H9 (cell line): ENCODE measurements at regions not wholly inside any gene's neighbourhood (a gene's known extent, or its start where the extent isn't known, plus 50 kb on each side); places are given as distances from the start of the nearest gene placed in this dataset.
A peak's percentile ranks its signal among the peaks of the same experiment; 100 is the strongest.

ENCODE experiments used
- DNase-seq: peaks from one replicate; pipeline ENCODE4 v3.0.0-alpha.2; 2017
- H2AFZ ChIP-seq: one replicate; pipeline ENCODE4 v1.6.1; 2013; ENCODE audit warnings: mild to moderate bottlenecking, low read length, control low read depth, moderate library complexity
- H2AK5ac ChIP-seq: 2 replicates; pipeline ENCODE4 v1.6.1; 2013; ENCODE audit warnings: low read length, control low read depth, mixed read lengths; ENCODE audit not compliant: insufficient read length
- H2BK120ac ChIP-seq: one replicate; pipeline ENCODE4 v1.6.1; 2013; ENCODE audit warnings: low read depth, mild to moderate bottlenecking, low read length, control low read depth, inconsistent platforms; ENCODE audit not compliant: poor library complexity, severe bottlenecking
- H2BK12ac ChIP-seq: 2 replicates; pipeline ENCODE4 v1.6.1; 2013; ENCODE audit warnings: low read length, control low read depth, mixed read lengths, low read depth; ENCODE audit not compliant: insufficient read length
- H2BK15ac ChIP-seq: 2 replicates; pipeline ENCODE4 v1.6.1; 2013; ENCODE audit warnings: low read depth, low read length, control low read depth
- H2BK20ac ChIP-seq: one replicate; pipeline ENCODE4 v1.6.1; 2013; ENCODE audit warnings: low read depth, mild to moderate bottlenecking, low read length, control low read depth, inconsistent platforms; ENCODE audit not compliant: poor library complexity, severe bottlenecking
- H2BK5ac ChIP-seq: 2 replicates; pipeline ENCODE4 v1.6.1; 2013; ENCODE audit warnings: low read length, control low read depth, mixed read lengths; ENCODE audit not compliant: insufficient read length
- H3K14ac ChIP-seq: 2 replicates; pipeline ENCODE4 v1.6.1; 2013; ENCODE audit warnings: low read length, control low read depth; ENCODE audit not compliant: insufficient read depth
- H3K18ac ChIP-seq: 2 replicates; pipeline ENCODE4 v1.6.1; 2013; ENCODE audit warnings: low read depth, mild to moderate bottlenecking, mixed read lengths, low read length, control low read depth; ENCODE audit not compliant: insufficient read length
- H3K23ac ChIP-seq: 2 replicates; pipeline ENCODE4 v1.6.1; 2013; ENCODE audit warnings: low read length, control low read depth, mixed read lengths, low read depth; ENCODE audit not compliant: insufficient read length
- H3K23me2 ChIP-seq: 2 replicates; pipeline ENCODE4 v1.6.1; 2013; ENCODE audit warnings: low read depth, mild to moderate bottlenecking, mixed read lengths, low read length, control low read depth; ENCODE audit not compliant: insufficient read length, poor library complexity, severe bottlenecking
- H3K27ac ChIP-seq: 2 replicates; pipeline ENCODE4 v1.5.1; 2013; ENCODE audit warnings: low read length, control low read depth, mixed read lengths, low read depth; ENCODE audit not compliant: insufficient read length
- H3K27me3 ChIP-seq: 2 replicates; pipeline ENCODE4 v1.6.1; 2013; ENCODE audit warnings: low read length, control low read depth, inconsistent platforms; ENCODE audit not compliant: insufficient read depth
- H3K4ac ChIP-seq: 2 replicates; pipeline ENCODE4 v1.6.1; 2013; ENCODE audit warnings: low read depth, mild to moderate bottlenecking, control low read depth, inconsistent platforms, low read length, moderate library complexity
- H3K4me1 ChIP-seq: 2 replicates; pipeline ENCODE4 v1.6.1; 2013; ENCODE audit warnings: low read length, control low read depth, inconsistent platforms; ENCODE audit not compliant: insufficient read depth
- H3K4me2 ChIP-seq: 2 replicates; pipeline ENCODE4 v1.6.1; 2013; ENCODE audit warnings: low read length, control low read depth, mixed read lengths; ENCODE audit not compliant: insufficient read length, insufficient read depth
- H3K56ac ChIP-seq: 2 replicates; pipeline ENCODE4 v1.6.1; 2013; ENCODE audit warnings: low read depth, mild to moderate bottlenecking, mixed read lengths, low read length, control low read depth; ENCODE audit not compliant: insufficient read length
- H3K79me1 ChIP-seq: 2 replicates; pipeline ENCODE4 v1.6.1; 2013; ENCODE audit warnings: low read depth, mild to moderate bottlenecking, moderate library complexity, low read length, control low read depth, inconsistent platforms; ENCODE audit not compliant: insufficient read depth, poor library complexity, severe bottlenecking
- H3K79me2 ChIP-seq: 2 replicates; pipeline ENCODE4 v1.6.1; 2013; ENCODE audit warnings: low read length, control low read depth, inconsistent platforms; ENCODE audit not compliant: insufficient read depth
- H3K9ac ChIP-seq: 2 replicates; pipeline ENCODE4 v1.6.1; 2013; ENCODE audit warnings: low read length, control low read depth, mixed read lengths; ENCODE audit not compliant: insufficient read length; ENCODE audit errors: extremely low read depth
- H3K9me3 ChIP-seq: one replicate; pipeline ENCODE4 v1.6.1; 2013; ENCODE audit warnings: low read depth, low read length, inconsistent platforms; ENCODE audit not compliant: control insufficient read depth
- H3T11ph ChIP-seq: one replicate; pipeline ENCODE4 v1.6.1; 2013; ENCODE audit warnings: mild to moderate bottlenecking, low read length, control low read depth, inconsistent platforms
- H4K20me1 ChIP-seq: one replicate; pipeline ENCODE4 v1.6.1; 2013; ENCODE audit not compliant: control insufficient read depth, insufficient read length, insufficient read depth
- H4K5ac ChIP-seq: 2 replicates; pipeline ENCODE4 v1.6.1; 2013; ENCODE audit warnings: low read depth, mild to moderate bottlenecking, mixed read lengths, low read length, control low read depth; ENCODE audit not compliant: insufficient read length
- H4K8ac ChIP-seq: replicated peaks from 2 replicates; pipeline ENCODE4 v1.6.1; 2013; ENCODE audit warnings: low read length, control low read depth, mixed read lengths, low read depth; ENCODE audit not compliant: insufficient read length
- H4K91ac ChIP-seq: 2 replicates; pipeline ENCODE4 v1.6.1; 2013; ENCODE audit warnings: low read depth, mild to moderate bottlenecking, moderate library complexity, mixed read lengths, low read length, control low read depth; ENCODE audit not compliant: insufficient read length
- H3K27ac Mint-ChIP-seq, 3 experiments: 2 replicates in 2 of 3; 3 replicates in 1 of 3; pipeline ENCODE4 v1.8.0; 2020 to 2021; ENCODE audit warnings: mixed read lengths in 3 of 3, mild to moderate bottlenecking in 1 of 3, moderate library complexity in 1 of 3
- H3K27me3 Mint-ChIP-seq: 2 replicates; pipeline ENCODE4 v1.8.0; 2021; ENCODE audit warnings: low read depth, mild to moderate bottlenecking, moderate library complexity, mixed read lengths
- H3K36me3 Mint-ChIP-seq, 3 experiments: 2 replicates in 2 of 3; 3 replicates in 1 of 3; pipeline ENCODE4 v1.8.0; 2020 to 2021; ENCODE audit warnings: low read depth in 3 of 3, mixed read lengths in 3 of 3; ENCODE audit not compliant: insufficient read depth in 1 of 3
- H3K4me1 Mint-ChIP-seq, 2 experiments: 2 replicates each; pipeline ENCODE4 v1.8.0; 2020; ENCODE audit warnings: mixed read lengths in 2 of 2
- H3K4me3 Mint-ChIP-seq, 2 experiments: 2 replicates in 1 of 2; 3 replicates in 1 of 2; pipeline ENCODE4 v1.8.0; 2020 to 2021; ENCODE audit warnings: mild to moderate bottlenecking in 2 of 2, mixed read lengths in 2 of 2, moderate library complexity in 1 of 2
- H3K9me3 Mint-ChIP-seq, 2 experiments: 2 replicates in 1 of 2; 3 replicates in 1 of 2; pipeline ENCODE4 v1.8.0; 2020; ENCODE audit warnings: mild to moderate bottlenecking in 2 of 2, mixed read lengths in 2 of 2, moderate library complexity in 1 of 2
- WGBS: extraction: QIAGEN DNeasy Blood & Tissue Kit; methylation state at CpG from one replicate; pipeline ENCODE4 v1.1.7; 2013; ENCODE audit warnings: missing lambda C conversion rate, low lambda C conversion rate, mixed read lengths; ENCODE audit not compliant: insufficient read length; ENCODE audit errors: extremely low coverage; 5-methylcytosine and 5-hydroxymethylcytosine counted together
- TF ChIP-seq, protein P1 (sequence below): fragments of 200-600 bp; sonication (generic); conservative IDR thresholded peaks from 3 replicates; pipeline ENCODE4 v1.8.0; 2021; ENCODE audit warnings: antibody characterized with exemption, mild to moderate bottlenecking

DNA sequence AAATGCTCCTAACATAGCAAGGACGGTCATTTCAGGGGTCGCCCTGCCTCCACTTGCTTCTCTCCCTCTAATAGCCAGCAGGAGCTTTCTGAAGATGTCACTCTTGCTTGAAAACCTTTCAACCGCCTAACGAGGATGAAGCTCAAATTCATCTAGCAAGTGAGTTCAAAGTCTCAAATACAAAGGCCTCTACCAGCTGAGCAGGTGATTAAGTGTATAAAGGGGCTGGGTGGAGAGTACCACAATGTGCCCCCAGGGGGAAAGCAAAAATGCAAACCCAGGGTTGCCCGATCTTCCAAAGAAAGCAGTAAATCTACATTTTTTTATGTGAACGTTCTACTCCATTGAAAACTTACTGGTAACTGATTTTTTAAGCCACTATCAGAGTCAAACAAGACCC, 50.4 kb upstream of the GRIP2 start:
- H3K14ac ChIP-seq: no peak overlapping the region
- TF ChIP-seq, protein P1, sequence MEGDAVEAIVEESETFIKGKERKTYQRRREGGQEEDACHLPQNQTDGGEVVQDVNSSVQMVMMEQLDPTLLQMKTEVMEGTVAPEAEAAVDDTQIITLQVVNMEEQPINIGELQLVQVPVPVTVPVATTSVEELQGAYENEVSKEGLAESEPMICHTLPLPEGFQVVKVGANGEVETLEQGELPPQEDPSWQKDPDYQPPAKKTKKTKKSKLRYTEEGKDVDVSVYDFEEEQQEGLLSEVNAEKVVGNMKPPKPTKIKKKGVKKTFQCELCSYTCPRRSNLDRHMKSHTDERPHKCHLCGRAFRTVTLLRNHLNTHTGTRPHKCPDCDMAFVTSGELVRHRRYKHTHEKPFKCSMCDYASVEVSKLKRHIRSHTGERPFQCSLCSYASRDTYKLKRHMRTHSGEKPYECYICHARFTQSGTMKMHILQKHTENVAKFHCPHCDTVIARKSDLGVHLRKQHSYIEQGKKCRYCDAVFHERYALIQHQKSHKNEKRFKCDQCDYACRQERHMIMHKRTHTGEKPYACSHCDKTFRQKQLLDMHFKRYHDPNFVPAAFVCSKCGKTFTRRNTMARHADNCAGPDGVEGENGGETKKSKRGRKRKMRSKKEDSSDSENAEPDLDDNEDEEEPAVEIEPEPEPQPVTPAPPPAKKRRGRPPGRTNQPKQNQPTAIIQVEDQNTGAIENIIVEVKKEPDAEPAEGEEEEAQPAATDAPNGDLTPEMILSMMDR: peak; percentile 27; the same call in 1 of the 3 replicates

More for the DNA sequence above, 50.4 kb upstream of the GRIP2 start:
- Histone ChIP-seq H2AFZ (no peak overlapping the region), H4K5ac (no peak overlapping the region), H3K4me1 (no peaks in the 10 kb centered on the region), H3K79me1 (no peaks in the 10 kb centered on the region), H3K23ac (no peak overlapping the region), H3K23me2 (no peaks in the 10 kb centered on the region), H2AK5ac (no peak overlapping the region), H3K18ac (no peak overlapping the region), H3K27me3 (no peaks in the 10 kb centered on the region), H3K27ac (no peak overlapping the region), H3K56ac (no peak overlapping the region), H3K4ac (no peak overlapping the region), H2BK5ac (no peak overlapping the region), H3K79me2 (0 out of 2 replicates have a peak, but pooled peaks cover 2% of the 10 kb centered on the region), H2BK120ac (no peak overlapping the region), H3K9ac (no peak overlapping the region), H4K8ac (no peak overlapping the region), H2BK12ac (no peak overlapping the region), H3T11ph (no peak overlapping the region), H4K91ac (no peak overlapping the region), H2BK15ac (no peak overlapping the region), H3K4me2 (no peak overlapping the region), H4K20me1 (no peaks in the 10 kb centered on the region), H2BK20ac (no peak overlapping the region), H3K9me3 (no peaks in the 10 kb centered on the region)
- DNase-seq: no peak
- Mint-ChIP-seq H3K9me3 (no peaks in the 10 kb centered on the region), H3K36me3 (no peaks in the 10 kb centered on the region), H3K27me3 (peaks cover 10% of the 10 kb centered on the region), H3K4me3 (no peak overlapping the region), H3K4me1 (peaks cover 10 to 14% of the 10 kb centered on the region in 2 experiments), H3K27ac (no peak overlapping the region)
- WGBS: no CpG with 5 or more reads among the region's 6 CpGs
